ENCODE measurements at regions not wholly inside any gene's neighbourhood (a gene's known extent, or its start where the extent isn't known, plus 50 kb on each side); places are given as distances from the start of the nearest gene placed in this dataset.

- Histone ChIP-seq H4K20me1 (ENCODE audit: insufficient read depth, low read length) (no peaks in the 10 kb centered on the region), H4K91ac (ENCODE audit: insufficient read depth, low read depth, low read length) (no peak overlapping the region), H3K9me1 (ENCODE audit: insufficient read depth, low read length) (peaks cover 17% of the 10 kb centered on the region), H3K18ac (ENCODE audit: low read depth, low read length) (no peak overlapping the region), H2AK5ac (ENCODE audit: low read depth, low read length) (peak overlapping the region; percentile 40; the same call in 1 of the 2 replicates), H3K14ac (replicated peaks; ENCODE audit: low read depth, low read length) (no peak overlapping the region), H2AFZ (replicated peaks; ENCODE audit: low read length, poor library complexity) (no peak overlapping the region), H3K79me1 (ENCODE audit: low read depth in 1 of 2, low read length in 2 of 2) (no peaks in the 10 kb centered on the region), H3K23ac (ENCODE audit: low read depth, low read length) (no peak overlapping the region), H3K4me3 (ENCODE audit: insufficient read depth, low read depth, low read length) (no peak overlapping the region), H3K4ac (ENCODE audit: low read depth, low read length) (no peak overlapping the region), H2AK9ac (replicated peaks; ENCODE audit: low read depth, low read length, poor library complexity) (no peak overlapping the region), H2BK20ac (ENCODE audit: low read depth, low read length) (no peak overlapping the region), H3K27ac (ENCODE audit: insufficient read depth, low read length) (no peak overlapping the region), H3K9ac (ENCODE audit: low read depth, low read length) (no peak overlapping the region), H3K4me2 (ENCODE audit: low read depth, low read length) (no peak overlapping the region), H2BK120ac (ENCODE audit: low read depth, low read length) (peak overlapping the region; percentile 26; the same call in 1 of the 2 replicates), H3K56ac (ENCODE audit: extremely low read depth, insufficient read depth, low read length) (no peak overlapping the region), H2BK15ac (ENCODE audit: low read depth, low read length) (no peak overlapping the region; the same call in 2 of the 3 replicates), H4K8ac (ENCODE audit: low read depth in 2 of 2, low read length in 2 of 2) (no peak overlapping the region), H3K9me3 (ENCODE audit: control insufficient read depth, insufficient read depth, low read length) (no peaks in the 10 kb centered on the region), H4K5ac (ENCODE audit: low read depth, low read length) (no peak overlapping the region), H3K27me3 (ENCODE audit: control insufficient read depth, insufficient read depth, low read length) (peaks cover 3% of the 10 kb centered on the region; the same call in 1 of the 2 replicates), H2BK5ac (ENCODE audit: low read depth, low read length, poor library complexity, severe bottlenecking) (no peak overlapping the region), H3K4me1 (ENCODE audit: control insufficient read depth, insufficient read depth, low read length) (peaks cover 12% of the 10 kb centered on the region), H3K36me3 (ENCODE audit: control insufficient read depth, insufficient read depth, low read length) (no peaks in the 10 kb centered on the region)
- TF ChIP-seq POLR2A (IDR thresholded peaks at IDR 0.05; ENCODE audit: low read depth, low read length) (no peak), USF2 (IDR thresholded peaks at IDR 0.05; ENCODE audit: low read depth, low read length) (no peak), RCOR1 (IDR thresholded peaks at IDR 0.05; ENCODE audit: insufficient replicate concordance, low read length) (no peak), RFX5 (IDR thresholded peaks at IDR 0.05; ENCODE audit: low read depth, low read length) (no peak), NFE2L2 (IDR thresholded peaks at IDR 0.05; ENCODE audit: low read depth, low read length) (no peak), ELK1 (IDR thresholded peaks at IDR 0.05; ENCODE audit: borderline replicate concordance, low read depth, low read length) (no peak), RAD21 (IDR thresholded peaks at IDR 0.05; ENCODE audit: low read length) (no peak), CEBPB (IDR thresholded peaks at IDR 0.05; ENCODE audit: low read depth, low read length) (no peak), CHD1 (IDR thresholded peaks at IDR 0.05; ENCODE audit: low read depth, low read length) (no peak), MXI1 (IDR thresholded peaks at IDR 0.05; ENCODE audit: borderline replicate concordance, low read depth, low read length) (no peak), CTCF (conservative IDR thresholded peaks at IDR 0.05; ENCODE audit: low read depth, low read length) (no peak)
- WGBS, 2 experiments (ENCODE audit: extremely low coverage in 2 of 2, insufficient read length in 1 of 2): 95% methylated on average over 3 of the region's 6 CpGs; no CpG with 5 or more reads in 1 of the 2 experiments
- ATAC-seq (ENCODE audit: low read depth) (no peak), DNase-seq (no peak)
- CTCF ChIA-PET: interaction anchor here (0.6 kb wide), 1 partner anchor 1085 kb away, joined by 5 read pairs; no protein-coding TSS in a partner anchor
- dilution Hi-C loops (cut with HindIII; ENCODE audit: low sequenced_read_pairs, unreplicated experiment): no loop called here
- POLR2A ChIA-PET (ENCODE audit: unreplicated experiment): no interaction called here
- intact Hi-C loops (cut with micrococcal nuclease): no loop called here
- BruUV-seq (replicated peaks): no TSS peak
- in situ Hi-C loops (cut with MboI; ENCODE audit: low sequenced_read_pairs): no loop called here
Observed at GRCh38 chr3:43863966-43864933, 173.5 kb downstream of the ABHD5 start.

Measured in IMR-90 (cell line).